ENCODE measurements at regions not wholly inside any gene's neighbourhood (a gene's known extent, or its start where the extent isn't known, plus 50 kb on each side); places are given as distances from the start of the nearest gene placed in this dataset.
"Not testable (repeated sequence)": the region's sequence is repeated elsewhere in the genome, so short reads cannot be mapped to it uniquely, and the experiment has no call there.

GRCh38 chr2:83823229-83823628 lies 635.9 kb downstream of the SUCLG1 start:
- DNase-seq (ENCODE audit: extremely low spot score) = no peak
- POLR2A ChIA-PET = no interaction called here
- CTCF ChIA-PET = no interaction called here
- no peak for TF ChIP-seq CTCF (IDR thresholded peaks at IDR 0.05; ENCODE audit: control extremely low read depth, extremely low read depth, low read depth, missing control alignments)

- DNase-seq (ENCODE audit: extremely low spot score) = no peak
- TF ChIP-seq CTCF (IDR thresholded peaks at IDR 0.05; ENCODE audit: control extremely low read depth, extremely low read depth, low read depth, missing control alignments) = no peak
- CTCF ChIA-PET = interaction anchor here (1.3 kb wide), 1 partner anchor 9 kb away, joined by 4 read pairs; no protein-coding TSS in a partner anchor
- POLR2A ChIA-PET = no interaction called here
These were observed 641.6 kb downstream of the SUCLG1 start for GRCh38 chr2:83817511-83817910.

- no peak for TF ChIP-seq CTCF (IDR thresholded peaks at IDR 0.05; ENCODE audit: control extremely low read depth, extremely low read depth, low read depth, missing control alignments)
- POLR2A ChIA-PET = no interaction called here
- DNase-seq (ENCODE audit: extremely low spot score) = no peak
- CTCF ChIA-PET = interaction anchor here (0.9 kb wide), 1 partner anchor 64 kb away, joined by 3 read pairs; no protein-coding TSS in a partner anchor
These were observed 650.2 kb downstream of the SUCLG1 start for GRCh38 chr2:83808878-83809277.

- no peak for DNase-seq (ENCODE audit: extremely low spot score)
- ChIA-PET CTCF (no interaction called here), POLR2A (no interaction called here)
- no peak for TF ChIP-seq CTCF (IDR thresholded peaks at IDR 0.05; ENCODE audit: control extremely low read depth, extremely low read depth, low read depth, missing control alignments)
These were observed 656.5 kb downstream of the SUCLG1 start for GRCh38 chr2:83802604-83803003.

- DNase-seq (ENCODE audit: extremely low spot score) = no peak
- ChIA-PET POLR2A (no interaction called here), CTCF (interaction anchor here (1.1 kb wide), 1 partner anchor 18 kb away, joined by 3 read pairs; no protein-coding TSS in a partner anchor)
- no peak for TF ChIP-seq CTCF (IDR thresholded peaks at IDR 0.05; ENCODE audit: control extremely low read depth, extremely low read depth, low read depth, missing control alignments)
These were observed 663.3 kb downstream of the SUCLG1 start for GRCh38 chr2:83795777-83796176.

GRCh38 chr2:83790467-83790866 lies 668.6 kb downstream of the SUCLG1 start:
- DNase-seq (ENCODE audit: extremely low spot score); CTCF ChIA-PET; POLR2A ChIA-PET: not testable (repeated sequence)

- CTCF ChIA-PET; POLR2A ChIA-PET; DNase-seq (ENCODE audit: extremely low spot score): not testable (repeated sequence)
These were observed 669.4 kb downstream of the SUCLG1 start for GRCh38 chr2:83789674-83790073.

- DNase-seq (ENCODE audit: extremely low spot score); POLR2A ChIA-PET; CTCF ChIA-PET: not testable (repeated sequence)
These were observed 670.0 kb downstream of the SUCLG1 start for GRCh38 chr2:83788938-83789566.
